ENCODE measurements at regions not wholly inside any gene's neighbourhood (a gene's known extent, or its start where the extent isn't known, plus 50 kb on each side); places are given as distances from the start of the nearest gene placed in this dataset.

DNA sequence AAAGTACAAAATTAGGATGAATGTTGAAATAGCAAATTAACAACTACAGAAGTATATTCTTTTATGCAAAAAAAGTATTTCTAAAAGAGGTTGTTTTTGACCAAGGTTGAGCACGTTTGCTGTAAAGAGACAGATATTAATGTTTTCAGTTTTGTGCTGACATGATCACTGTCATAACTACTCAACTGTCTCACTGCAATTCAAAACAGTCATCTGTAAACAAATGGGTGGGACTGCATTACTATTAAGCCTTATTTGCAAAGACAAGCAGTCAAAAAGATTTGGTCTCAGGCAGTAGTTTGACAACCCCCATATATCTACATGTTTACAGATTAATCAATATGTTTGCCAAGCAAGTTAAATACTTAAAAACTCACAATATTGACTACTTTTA lies 109.1 kb upstream of the ZNF385D start:
- intact Hi-C loops (cut with DNase I; ENCODE audit: low total_unique reads): no loop called here
- no peak overlapping the region for H3K4me3 ChIP-seq
- H3K27me3 ChIP-seq: no peaks in the 10 kb centered on the region
- WGBS, 5 donors: 55 to 67% (median 58%) methylated on average over 1 of the region's 1 CpG
- H3K36me3 ChIP-seq: no peaks in the 10 kb centered on the region
- no peaks in the 10 kb centered on the region for H3K9me3 ChIP-seq
- no peak overlapping the region for H3K27ac ChIP-seq
- H3K4me1 ChIP-seq: no peaks in the 10 kb centered on the region
- TF ChIP-seq POLR2A (IDR thresholded peaks at IDR 0.05) (no peak), POLR2AphosphoS5 (IDR thresholded peaks at IDR 0.05) (no peak), EP300 (IDR thresholded peaks at IDR 0.05) (no peak)
- TF ChIP-seq, protein P1, sequence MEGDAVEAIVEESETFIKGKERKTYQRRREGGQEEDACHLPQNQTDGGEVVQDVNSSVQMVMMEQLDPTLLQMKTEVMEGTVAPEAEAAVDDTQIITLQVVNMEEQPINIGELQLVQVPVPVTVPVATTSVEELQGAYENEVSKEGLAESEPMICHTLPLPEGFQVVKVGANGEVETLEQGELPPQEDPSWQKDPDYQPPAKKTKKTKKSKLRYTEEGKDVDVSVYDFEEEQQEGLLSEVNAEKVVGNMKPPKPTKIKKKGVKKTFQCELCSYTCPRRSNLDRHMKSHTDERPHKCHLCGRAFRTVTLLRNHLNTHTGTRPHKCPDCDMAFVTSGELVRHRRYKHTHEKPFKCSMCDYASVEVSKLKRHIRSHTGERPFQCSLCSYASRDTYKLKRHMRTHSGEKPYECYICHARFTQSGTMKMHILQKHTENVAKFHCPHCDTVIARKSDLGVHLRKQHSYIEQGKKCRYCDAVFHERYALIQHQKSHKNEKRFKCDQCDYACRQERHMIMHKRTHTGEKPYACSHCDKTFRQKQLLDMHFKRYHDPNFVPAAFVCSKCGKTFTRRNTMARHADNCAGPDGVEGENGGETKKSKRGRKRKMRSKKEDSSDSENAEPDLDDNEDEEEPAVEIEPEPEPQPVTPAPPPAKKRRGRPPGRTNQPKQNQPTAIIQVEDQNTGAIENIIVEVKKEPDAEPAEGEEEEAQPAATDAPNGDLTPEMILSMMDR (IDR thresholded peaks at IDR 0.05): no peak
- DNase-seq: no peak

DNA sequence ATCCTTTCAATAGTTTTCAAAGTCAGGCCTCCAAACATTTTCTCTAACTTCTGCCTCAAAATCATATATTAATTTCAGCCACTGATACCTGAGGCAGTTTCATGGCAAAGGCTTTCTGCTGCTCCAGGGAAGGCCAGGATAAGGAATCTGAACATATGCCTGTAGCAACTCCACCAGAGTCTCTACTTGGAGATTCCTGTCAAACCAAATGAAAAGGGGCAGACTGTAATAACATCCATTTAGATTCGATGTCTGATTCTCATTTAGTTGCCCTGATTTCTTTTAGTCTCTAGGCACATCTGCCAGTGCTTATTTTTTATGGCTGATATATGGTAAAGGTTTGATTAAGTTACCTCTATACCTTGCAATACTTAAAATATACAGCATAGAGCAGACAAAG lies 109.6 kb upstream of the ZNF385D start:
- no peaks in the 10 kb centered on the region for H3K9me3 ChIP-seq
- H3K27me3 ChIP-seq: no peaks in the 10 kb centered on the region
- no peak overlapping the region for H3K4me3 ChIP-seq
- WGBS, 5 donors: 76 to 88% (median 81%) methylated on average over 1 of the region's 1 CpG
- no peak overlapping the region for H3K27ac ChIP-seq
- no peaks in the 10 kb centered on the region for H3K36me3 ChIP-seq
- intact Hi-C loops (cut with DNase I; ENCODE audit: low total_unique reads): no loop called here
- TF ChIP-seq POLR2AphosphoS5 (IDR thresholded peaks at IDR 0.05): no peak
- no peak for TF ChIP-seq POLR2A (IDR thresholded peaks at IDR 0.05)
- no peak for TF ChIP-seq EP300 (IDR thresholded peaks at IDR 0.05)
- TF ChIP-seq, protein P1 (IDR thresholded peaks at IDR 0.05): no peak
- no peak for DNase-seq
- H3K4me1 ChIP-seq: no peaks in the 10 kb centered on the region

GRCh38 chr3:21876782-21877181 lies 125.8 kb upstream of the ZNF385D start:
- no peaks in the 10 kb centered on the region for H3K36me3 ChIP-seq
- TF ChIP-seq, protein P1 (IDR thresholded peaks at IDR 0.05): no peak
- TF ChIP-seq EP300 (IDR thresholded peaks at IDR 0.05) (no peak), POLR2AphosphoS5 (IDR thresholded peaks at IDR 0.05) (no peak), POLR2A (IDR thresholded peaks at IDR 0.05) (no peak)
- WGBS, 5 donors: 45 to 66% (median 60%) methylated on average over 2 of the region's 2 CpGs
- H3K27me3 ChIP-seq: no peaks in the 10 kb centered on the region
- intact Hi-C loops (cut with DNase I; ENCODE audit: low total_unique reads): no loop called here
- H3K4me1 ChIP-seq: no peaks in the 10 kb centered on the region
- peaks cover 0 to 5% (median 0%) of the 10 kb centered on the region in 4 donors for H3K9me3 ChIP-seq
- H3K4me3 ChIP-seq: no peak overlapping the region
- no peak overlapping the region for H3K27ac ChIP-seq
- no peak for DNase-seq

- intact Hi-C loops (cut with DNase I; ENCODE audit: low total_unique reads): no loop called here
- no peaks in the 10 kb centered on the region for H3K4me1 ChIP-seq
- no peaks in the 10 kb centered on the region for H3K27me3 ChIP-seq
- no peaks in the 10 kb centered on the region for H3K36me3 ChIP-seq
- no peak overlapping the region for H3K4me3 ChIP-seq
- TF ChIP-seq POLR2AphosphoS5 (IDR thresholded peaks at IDR 0.05) (no peak), POLR2A (IDR thresholded peaks at IDR 0.05) (no peak), EP300 (IDR thresholded peaks at IDR 0.05) (no peak)
- TF ChIP-seq, protein P1 (IDR thresholded peaks at IDR 0.05): no peak
- no peak for DNase-seq
- 46 to 69% (median 57%) methylated on average over 6 of the region's 6 CpGs for WGBS, 5 donors
- H3K27ac ChIP-seq: no peak overlapping the region
- H3K9me3 ChIP-seq: peaks cover 0 to 5% (median 0%) of the 10 kb centered on the region in 4 donors
Measured at GRCh38 chr3:21877214-21877754, 126.3 kb upstream of the ZNF385D start.

All from stomach (tissue), 8 donors.